H1 (cell line): ENCODE measurements at regions not wholly inside any gene's neighbourhood (a gene's known extent, or its start where the extent isn't known, plus 50 kb on each side); places are given as distances from the start of the nearest gene placed in this dataset.

Source experiments
- CEBPB ChIP-seq: IDR thresholded peaks from 2 replicates; pipeline ENCODE4 v1.6.1; 2012; ENCODE audit warnings: low read depth, low read length
- JUN ChIP-seq: IDR thresholded peaks from 2 replicates; pipeline ENCODE4 v1.6.1; 2011; ENCODE audit warnings: low read depth, mild to moderate bottlenecking, improper control_type of control experiment, low read length

GRCh38 chr13:80239571-80240255 lies 101.2 kb downstream of the SPRY2 start (continued):
- TF ChIP-seq CEBPB (no peak), JUN (no peak)
